GM13977 (cell line): ENCODE measurements at regions not wholly inside any gene's neighbourhood (a gene's known extent, or its start where the extent isn't known, plus 50 kb on each side); places are given as distances from the start of the nearest gene placed in this dataset.

Experiments used
- DNase-seq: peaks from one replicate; pipeline ENCODE4 v3.0.0; 2012; ENCODE audit warnings: low spot score
- in situ Hi-C: fragments of 300-500 bp; cut with MboI; formaldehyde crosslinking; loops from one replicate; pipeline ENCODE4 v1.12.0; 2022; ENCODE audit warnings: low sequenced_read_pairs, low pct_unique_long_range_greater_than_20kb, mixed read lengths, inconsistent platforms; ENCODE audit not compliant: unreplicated experiment
- TF ChIP-seq, protein P1 (sequence below): IDR thresholded peaks from 2 replicates; pipeline ENCODE4 v1.5.1; 2012; ENCODE audit warnings: mild to moderate bottlenecking, control low read depth; ENCODE audit not compliant: insufficient read depth; ENCODE audit errors: extremely low read depth, missing control alignments

DNA sequence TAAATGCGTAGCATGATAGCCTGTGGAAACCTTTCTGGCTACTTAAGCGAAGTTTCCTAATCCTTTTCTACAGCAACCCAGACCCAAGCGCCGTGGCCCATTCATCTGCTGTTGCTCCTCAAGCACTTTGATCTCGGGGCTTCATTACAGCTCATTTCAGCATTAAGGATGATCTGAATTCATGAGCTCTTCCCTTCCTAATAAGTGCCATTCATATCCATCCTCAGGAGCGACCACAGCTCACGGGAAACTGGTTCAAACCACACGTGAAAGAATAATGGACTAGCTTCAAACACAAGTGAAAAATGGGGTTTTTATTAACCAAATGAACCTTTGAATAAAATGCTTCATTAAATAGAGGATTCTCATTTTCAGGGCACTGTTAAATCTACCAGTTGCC, 202.6 kb upstream of the LEF1 start:
- in situ Hi-C loops: no loop called here
- DNase-seq: no peak
- TF ChIP-seq, protein P1, sequence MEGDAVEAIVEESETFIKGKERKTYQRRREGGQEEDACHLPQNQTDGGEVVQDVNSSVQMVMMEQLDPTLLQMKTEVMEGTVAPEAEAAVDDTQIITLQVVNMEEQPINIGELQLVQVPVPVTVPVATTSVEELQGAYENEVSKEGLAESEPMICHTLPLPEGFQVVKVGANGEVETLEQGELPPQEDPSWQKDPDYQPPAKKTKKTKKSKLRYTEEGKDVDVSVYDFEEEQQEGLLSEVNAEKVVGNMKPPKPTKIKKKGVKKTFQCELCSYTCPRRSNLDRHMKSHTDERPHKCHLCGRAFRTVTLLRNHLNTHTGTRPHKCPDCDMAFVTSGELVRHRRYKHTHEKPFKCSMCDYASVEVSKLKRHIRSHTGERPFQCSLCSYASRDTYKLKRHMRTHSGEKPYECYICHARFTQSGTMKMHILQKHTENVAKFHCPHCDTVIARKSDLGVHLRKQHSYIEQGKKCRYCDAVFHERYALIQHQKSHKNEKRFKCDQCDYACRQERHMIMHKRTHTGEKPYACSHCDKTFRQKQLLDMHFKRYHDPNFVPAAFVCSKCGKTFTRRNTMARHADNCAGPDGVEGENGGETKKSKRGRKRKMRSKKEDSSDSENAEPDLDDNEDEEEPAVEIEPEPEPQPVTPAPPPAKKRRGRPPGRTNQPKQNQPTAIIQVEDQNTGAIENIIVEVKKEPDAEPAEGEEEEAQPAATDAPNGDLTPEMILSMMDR: no peak

- TF ChIP-seq, protein P1: no peak
- in situ Hi-C loops: no loop called here
- DNase-seq: no peak
These were observed 201.8 kb upstream of the LEF1 start for GRCh38 chr4:108370291-108371141.

DNA sequence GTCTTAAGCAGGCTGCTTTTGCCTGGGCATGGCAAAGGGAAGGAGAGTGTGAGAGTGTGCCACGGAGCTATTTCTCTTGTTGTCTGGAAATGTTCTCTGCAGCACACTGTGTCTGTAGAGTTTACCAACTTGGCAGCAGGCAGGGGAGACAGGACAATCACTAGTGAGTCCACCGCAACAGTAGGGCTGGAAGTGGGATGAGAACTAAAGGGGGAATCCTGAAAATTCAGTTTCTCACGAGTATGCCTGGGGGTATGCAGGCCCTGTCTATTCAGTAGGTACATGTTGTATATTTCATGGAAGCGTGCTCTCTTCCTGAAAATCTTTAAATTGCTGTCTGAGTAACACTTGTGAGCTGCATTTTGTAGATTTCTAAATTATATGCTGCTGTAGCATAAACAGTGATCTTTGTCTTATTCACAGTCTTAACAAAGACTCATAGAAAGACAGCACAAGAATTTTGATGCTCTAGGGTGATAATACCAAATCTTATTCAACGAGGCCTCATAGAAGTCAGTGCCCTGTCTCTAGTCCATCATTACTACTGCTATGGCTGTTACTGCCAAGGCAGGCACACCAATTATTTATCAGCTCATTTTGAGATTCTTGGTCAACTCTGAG, 200.4 kb upstream of the LEF1 start:
- TF ChIP-seq, protein P1: no peak
- no peak for DNase-seq
- in situ Hi-C loops: no loop called here

GRCh38 chr4:108367751-108368150, 199.0 kb upstream of the LEF1 start:
- DNase-seq: no peak
- TF ChIP-seq, protein P1: no peak
- in situ Hi-C loops: no loop called here

GRCh38 chr4:108366716-108367115, 198.0 kb upstream of the LEF1 start:
- TF ChIP-seq, protein P1: no peak
- in situ Hi-C loops: no loop called here
- DNase-seq: no peak

DNA sequence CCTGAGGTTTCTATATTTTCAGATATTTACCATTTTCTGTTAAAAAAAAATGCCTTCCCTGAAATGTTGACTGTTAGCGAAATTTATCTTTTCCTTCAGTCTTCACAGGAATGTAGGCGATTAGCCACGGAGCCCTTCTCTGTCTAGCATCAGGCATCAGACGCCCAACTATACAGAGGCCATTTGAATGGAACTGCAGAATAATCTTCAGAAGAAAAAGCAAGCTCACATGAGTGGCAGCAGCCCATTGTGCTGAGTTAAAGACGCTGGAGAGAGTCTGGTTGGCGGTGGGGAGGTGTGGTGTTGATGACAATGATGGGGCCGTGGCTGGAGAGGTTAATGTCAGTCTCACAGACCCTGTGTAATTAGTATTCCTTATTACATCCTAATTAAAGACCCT, 196.8 kb upstream of the LEF1 start:
- TF ChIP-seq, protein P1: no peak
- in situ Hi-C loops: no loop called here

More for the DNA sequence above, 196.8 kb upstream of the LEF1 start:
- DNase-seq: no peak
